HEK293 (cell line): ENCODE measurements at regions not wholly inside any gene's neighbourhood (a gene's known extent, or its start where the extent isn't known, plus 50 kb on each side); places are given as distances from the start of the nearest gene placed in this dataset.

Experiments used
- CTCF ChIA-PET: fragments of 350-600 bp; formaldehyde crosslinking; extraction: SDS; loops from one replicate; lab custom pipeline; 2021; ENCODE audit warnings: antibody characterized with exemption; lab: Yijun Ruan, JAX
- POLR2A ChIA-PET: fragments of 300-600 bp; formaldehyde crosslinking; extraction: SDS; loops from one replicate; lab custom pipeline; 2020; ENCODE audit warnings: antibody characterized with exemption, inconsistent platforms; lab: Yijun Ruan, JAX
- H3K27ac ChIP-seq: fragments of 200-500 bp; sonication (Bioruptor generic); 2 replicates; pipeline ENCODE4 v1.5.1; 2014; ENCODE audit warnings: low read depth, low read length, control low read depth, inconsistent platforms; ENCODE audit errors: extremely low read depth
- H3K36me3 ChIP-seq, 2 experiments: fragments of 200-500 bp in 1 of 2; sonication (Bioruptor generic) in 1 of 2; 1 replicate in 1 of 2; 2 replicates in 1 of 2; pipeline ENCODE4 v1.5.1; 2014 to 2017; ENCODE audit warnings: inconsistent platforms in 2 of 2, low read length in 2 of 2; ENCODE audit not compliant: control insufficient read depth in 2 of 2, insufficient read depth in 1 of 2
- H3K4me1 ChIP-seq: fragments of 200-500 bp; sonication (Bioruptor generic); 2 replicates; pipeline ENCODE4 v1.5.1; 2014; ENCODE audit warnings: mild to moderate bottlenecking, low read length, inconsistent platforms; ENCODE audit not compliant: control insufficient read depth, insufficient read depth
- H3K4me3 ChIP-seq: 2 replicates; pipeline ENCODE4 v1.5.1; 2011; ENCODE audit warnings: low read depth, mild to moderate bottlenecking, control low read depth, low read length, moderate library complexity
- H3K9me3 ChIP-seq: fragments of 200-500 bp; sonication (Bioruptor generic); 2 replicates; pipeline ENCODE4 v1.5.1; 2014; ENCODE audit warnings: low read depth, low read length, inconsistent platforms; ENCODE audit not compliant: control insufficient read depth, insufficient read depth
- BCL11B ChIP-seq: fragments of 450-650 bp; formaldehyde crosslinking; IDR thresholded peaks from 2 replicates; pipeline ENCODE4 v1.5.1; 2016; ENCODE audit warnings: low read depth, missing biosample characterization, missing genetic modification characterization
- FEZF1 ChIP-seq: fragments of 450-650 bp; formaldehyde crosslinking; IDR thresholded peaks from 2 replicates; pipeline ENCODE4 v1.5.1; 2016; ENCODE audit warnings: missing biosample characterization, missing genetic modification characterization
- GLIS1 ChIP-seq: fragments of 450-650 bp; formaldehyde crosslinking; IDR thresholded peaks from 2 replicates; pipeline ENCODE4 v1.5.1; 2016; ENCODE audit warnings: missing biosample characterization, missing genetic modification characterization
- INSM2 ChIP-seq: fragments of 450-650 bp; formaldehyde crosslinking; IDR thresholded peaks from 2 replicates; pipeline ENCODE4 v1.5.1; 2016; ENCODE audit warnings: missing biosample characterization, missing genetic modification characterization
- OVOL3 ChIP-seq: fragments of 450-650 bp; formaldehyde crosslinking; IDR thresholded peaks from 2 replicates; pipeline ENCODE4 v1.5.1; 2016; ENCODE audit warnings: missing biosample characterization, missing genetic modification characterization
- PRDM1 ChIP-seq: fragments of 450-650 bp; formaldehyde crosslinking; IDR thresholded peaks from 2 replicates; pipeline ENCODE4; 2016; ENCODE audit warnings: missing biosample characterization, missing genetic modification characterization
- REPIN1 ChIP-seq: fragments of 450-650 bp; formaldehyde crosslinking; IDR thresholded peaks from 2 replicates; pipeline ENCODE4 v1.5.1; 2017; ENCODE audit warnings: missing biosample characterization, missing genetic modification characterization, low read depth
- SCRT1 ChIP-seq: fragments of 450-650 bp; formaldehyde crosslinking; IDR thresholded peaks from 2 replicates; pipeline ENCODE4 v1.5.1; 2016; ENCODE audit warnings: missing biosample characterization, missing genetic modification characterization, borderline replicate concordance
- ZBTB7A ChIP-seq: fragments of 450-650 bp; formaldehyde crosslinking; IDR thresholded peaks from 2 replicates; pipeline ENCODE4 v1.5.1; 2016; ENCODE audit warnings: low read depth, missing biosample characterization, missing genetic modification characterization
- ZFP37 ChIP-seq: fragments of 450-650 bp; formaldehyde crosslinking; IDR thresholded peaks from 2 replicates; pipeline ENCODE4 v1.5.1; 2016; ENCODE audit warnings: missing biosample characterization, missing genetic modification characterization
- ZNF112 ChIP-seq: fragments of 450-650 bp; formaldehyde crosslinking; IDR thresholded peaks from 2 replicates; pipeline ENCODE4 v1.5.0; 2017; ENCODE audit warnings: missing biosample characterization, missing genetic modification characterization
- ZNF214 ChIP-seq: fragments of 450-650 bp; formaldehyde crosslinking; IDR thresholded peaks from 2 replicates; pipeline ENCODE4 v1.5.1; 2017; ENCODE audit warnings: missing biosample characterization, mild to moderate bottlenecking, missing genetic modification characterization, borderline replicate concordance
- ZNF341 ChIP-seq: fragments of 450-650 bp; formaldehyde crosslinking; IDR thresholded peaks from 2 replicates; pipeline ENCODE4; 2016; ENCODE audit warnings: low read depth, missing biosample characterization, missing genetic modification characterization
- ZNF544 ChIP-seq: fragments of 450-650 bp; formaldehyde crosslinking; IDR thresholded peaks from 2 replicates; pipeline ENCODE4 v1.5.0; 2017; ENCODE audit warnings: missing biosample characterization, missing genetic modification characterization
- ZNF555 ChIP-seq: fragments of 450-650 bp; formaldehyde crosslinking; conservative IDR thresholded peaks from 2 replicates; pipeline ENCODE4 v1.5.1; 2017; ENCODE audit warnings: missing biosample characterization, mild to moderate bottlenecking, missing genetic modification characterization, inconsistent platforms
- ZNF610 ChIP-seq: fragments of 450-650 bp; formaldehyde crosslinking; IDR thresholded peaks from 2 replicates; pipeline ENCODE4 v1.5.1; 2016; ENCODE audit warnings: missing biosample characterization, missing genetic modification characterization, borderline replicate concordance
- ZNF777 ChIP-seq: fragments of 450-650 bp; formaldehyde crosslinking; IDR thresholded peaks from 2 replicates; pipeline ENCODE4 v1.5.1; 2017; ENCODE audit warnings: missing biosample characterization, missing genetic modification characterization, borderline replicate concordance
- ZNF785 ChIP-seq: fragments of 450-650 bp; formaldehyde crosslinking; IDR thresholded peaks from 2 replicates; pipeline ENCODE4 v1.5.1; 2016; ENCODE audit warnings: missing biosample characterization, missing genetic modification characterization
- ZXDB ChIP-seq: fragments of 450-650 bp; formaldehyde crosslinking; IDR thresholded peaks from 2 replicates; pipeline ENCODE4 v1.5.1; 2016; ENCODE audit warnings: missing biosample characterization, missing genetic modification characterization
- TF ChIP-seq, protein P1 (sequence below): fragments of 450-650 bp; formaldehyde crosslinking; IDR thresholded peaks from 2 replicates; pipeline ENCODE4 v1.5.1; 2016; ENCODE audit warnings: missing biosample characterization, missing genetic modification characterization, borderline replicate concordance
- TF ChIP-seq, protein P2 (sequence below): fragments of 450-650 bp; formaldehyde crosslinking; IDR thresholded peaks from 2 replicates; pipeline ENCODE4 v1.5.1; 2016; ENCODE audit warnings: missing biosample characterization, missing genetic modification characterization
- TF ChIP-seq, protein P3 (sequence below): fragments of 450-650 bp; formaldehyde crosslinking; IDR thresholded peaks from 2 replicates; pipeline ENCODE4; 2016; ENCODE audit warnings: missing biosample characterization, missing genetic modification characterization

DNA sequence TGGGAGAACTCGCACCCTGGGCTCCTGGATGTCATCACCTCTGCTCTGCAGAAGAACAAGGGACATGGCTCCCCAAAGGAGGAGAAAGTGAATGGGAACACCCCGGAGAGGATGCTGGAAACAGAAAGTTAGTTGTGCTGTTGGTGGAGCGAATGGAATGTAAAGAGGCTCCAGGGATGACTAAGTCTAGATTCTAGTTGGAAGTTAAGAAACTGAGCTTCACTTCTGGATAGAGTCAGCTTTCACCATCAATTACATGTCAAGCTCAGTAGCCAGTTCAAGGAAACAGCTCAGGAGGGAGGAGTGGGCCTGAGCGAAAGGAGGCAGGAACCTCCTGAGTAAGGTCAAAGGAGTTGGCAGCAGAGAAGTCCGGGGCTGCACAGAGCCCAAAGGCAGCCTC is 132.1 kb upstream of the ARID1B start:
- CTCF ChIA-PET = no interaction called here
- Histone ChIP-seq H3K36me3 (no peaks in the 10 kb centered on the region), H3K27ac (no peak overlapping the region), H3K4me3 (no peak overlapping the region), H3K9me3 (no peaks in the 10 kb centered on the region), H3K4me1 (no peaks in the 10 kb centered on the region)
- POLR2A ChIA-PET = no interaction called here
- no peak for TF ChIP-seq REPIN1 (tag by site-specific recombination)
- TF ChIP-seq, protein P1, sequence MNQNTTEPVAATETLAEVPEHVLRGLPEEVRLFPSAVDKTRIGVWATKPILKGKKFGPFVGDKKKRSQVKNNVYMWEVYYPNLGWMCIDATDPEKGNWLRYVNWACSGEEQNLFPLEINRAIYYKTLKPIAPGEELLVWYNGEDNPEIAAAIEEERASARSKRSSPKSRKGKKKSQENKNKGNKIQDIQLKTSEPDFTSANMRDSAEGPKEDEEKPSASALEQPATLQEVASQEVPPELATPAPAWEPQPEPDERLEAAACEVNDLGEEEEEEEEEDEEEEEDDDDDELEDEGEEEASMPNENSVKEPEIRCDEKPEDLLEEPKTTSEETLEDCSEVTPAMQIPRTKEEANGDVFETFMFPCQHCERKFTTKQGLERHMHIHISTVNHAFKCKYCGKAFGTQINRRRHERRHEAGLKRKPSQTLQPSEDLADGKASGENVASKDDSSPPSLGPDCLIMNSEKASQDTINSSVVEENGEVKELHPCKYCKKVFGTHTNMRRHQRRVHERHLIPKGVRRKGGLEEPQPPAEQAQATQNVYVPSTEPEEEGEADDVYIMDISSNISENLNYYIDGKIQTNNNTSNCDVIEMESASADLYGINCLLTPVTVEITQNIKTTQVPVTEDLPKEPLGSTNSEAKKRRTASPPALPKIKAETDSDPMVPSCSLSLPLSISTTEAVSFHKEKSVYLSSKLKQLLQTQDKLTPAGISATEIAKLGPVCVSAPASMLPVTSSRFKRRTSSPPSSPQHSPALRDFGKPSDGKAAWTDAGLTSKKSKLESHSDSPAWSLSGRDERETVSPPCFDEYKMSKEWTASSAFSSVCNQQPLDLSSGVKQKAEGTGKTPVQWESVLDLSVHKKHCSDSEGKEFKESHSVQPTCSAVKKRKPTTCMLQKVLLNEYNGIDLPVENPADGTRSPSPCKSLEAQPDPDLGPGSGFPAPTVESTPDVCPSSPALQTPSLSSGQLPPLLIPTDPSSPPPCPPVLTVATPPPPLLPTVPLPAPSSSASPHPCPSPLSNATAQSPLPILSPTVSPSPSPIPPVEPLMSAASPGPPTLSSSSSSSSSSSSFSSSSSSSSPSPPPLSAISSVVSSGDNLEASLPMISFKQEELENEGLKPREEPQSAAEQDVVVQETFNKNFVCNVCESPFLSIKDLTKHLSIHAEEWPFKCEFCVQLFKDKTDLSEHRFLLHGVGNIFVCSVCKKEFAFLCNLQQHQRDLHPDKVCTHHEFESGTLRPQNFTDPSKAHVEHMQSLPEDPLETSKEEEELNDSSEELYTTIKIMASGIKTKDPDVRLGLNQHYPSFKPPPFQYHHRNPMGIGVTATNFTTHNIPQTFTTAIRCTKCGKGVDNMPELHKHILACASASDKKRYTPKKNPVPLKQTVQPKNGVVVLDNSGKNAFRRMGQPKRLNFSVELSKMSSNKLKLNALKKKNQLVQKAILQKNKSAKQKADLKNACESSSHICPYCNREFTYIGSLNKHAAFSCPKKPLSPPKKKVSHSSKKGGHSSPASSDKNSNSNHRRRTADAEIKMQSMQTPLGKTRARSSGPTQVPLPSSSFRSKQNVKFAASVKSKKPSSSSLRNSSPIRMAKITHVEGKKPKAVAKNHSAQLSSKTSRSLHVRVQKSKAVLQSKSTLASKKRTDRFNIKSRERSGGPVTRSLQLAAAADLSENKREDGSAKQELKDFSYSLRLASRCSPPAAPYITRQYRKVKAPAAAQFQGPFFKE (tag by site-specific recombination) = no peak
- TF ChIP-seq SCRT1 = no peak

DNA sequence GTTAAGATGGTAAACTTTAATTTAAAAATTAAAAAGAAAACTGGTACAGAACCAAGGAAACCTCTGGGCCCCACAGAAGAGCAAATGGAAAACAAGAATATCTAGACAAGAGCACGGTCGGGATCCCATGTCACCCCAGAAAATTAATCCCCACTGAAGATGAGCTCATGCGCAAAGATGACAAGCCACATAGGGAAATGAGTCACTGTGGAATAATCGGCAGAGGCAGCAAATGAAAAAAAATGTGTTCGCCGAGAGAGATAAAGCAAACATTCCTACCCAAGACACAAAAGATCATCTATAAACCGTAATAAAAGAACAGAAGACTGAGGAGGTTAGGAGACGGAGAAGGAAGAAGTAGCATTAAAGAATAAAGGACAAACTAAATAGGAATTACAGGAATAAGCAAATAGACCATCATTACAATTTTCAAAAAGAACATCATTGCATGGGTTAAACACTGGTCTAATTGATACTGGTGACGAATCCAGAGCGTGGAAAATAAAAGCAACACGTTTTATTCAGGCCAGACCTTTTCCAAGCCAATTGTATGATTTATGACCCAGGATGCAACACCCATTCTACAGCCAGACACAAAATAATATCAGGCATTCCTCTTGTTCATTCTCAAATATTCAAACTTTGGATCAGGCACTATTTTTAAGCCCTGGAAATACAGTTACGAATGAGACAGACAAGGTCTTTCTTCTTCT is 138.0 kb upstream of the ARID1B start:
- TF ChIP-seq, protein P2, sequence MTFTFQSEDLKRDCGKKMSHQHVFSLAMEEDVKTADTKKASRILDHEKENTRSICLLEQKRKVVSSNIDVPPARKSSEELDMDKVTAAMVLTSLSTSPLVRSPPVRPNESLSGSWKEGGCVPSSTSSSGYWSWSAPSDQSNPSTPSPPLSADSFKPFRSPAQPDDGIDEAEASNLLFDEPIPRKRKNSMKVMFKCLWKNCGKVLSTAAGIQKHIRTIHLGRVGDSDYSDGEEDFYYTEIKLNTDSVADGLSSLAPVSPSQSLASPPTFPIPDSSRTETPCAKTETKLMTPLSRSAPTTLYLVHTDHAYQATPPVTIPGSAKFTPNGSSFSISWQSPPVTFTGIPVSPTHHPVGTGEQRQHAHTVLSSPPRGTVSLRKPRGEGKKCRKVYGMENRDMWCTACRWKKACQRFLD (tag by site-specific recombination) = no peak
- TF ChIP-seq ZNF610 (tag by site-specific recombination) = no peak
- no peak for TF ChIP-seq ZNF214 (tag by site-specific recombination)
- no peak for TF ChIP-seq ZXDB (tag by site-specific recombination)
- TF ChIP-seq ZBTB7A (tag by site-specific recombination) = no peak
- TF ChIP-seq OVOL3 (tag by site-specific recombination) = no peak
- no peak for TF ChIP-seq GLIS1 (tag by site-specific recombination)
- TF ChIP-seq ZNF544 = no peak
- TF ChIP-seq ZNF777 (tag by site-specific recombination) = no peak
- TF ChIP-seq, protein P3, sequence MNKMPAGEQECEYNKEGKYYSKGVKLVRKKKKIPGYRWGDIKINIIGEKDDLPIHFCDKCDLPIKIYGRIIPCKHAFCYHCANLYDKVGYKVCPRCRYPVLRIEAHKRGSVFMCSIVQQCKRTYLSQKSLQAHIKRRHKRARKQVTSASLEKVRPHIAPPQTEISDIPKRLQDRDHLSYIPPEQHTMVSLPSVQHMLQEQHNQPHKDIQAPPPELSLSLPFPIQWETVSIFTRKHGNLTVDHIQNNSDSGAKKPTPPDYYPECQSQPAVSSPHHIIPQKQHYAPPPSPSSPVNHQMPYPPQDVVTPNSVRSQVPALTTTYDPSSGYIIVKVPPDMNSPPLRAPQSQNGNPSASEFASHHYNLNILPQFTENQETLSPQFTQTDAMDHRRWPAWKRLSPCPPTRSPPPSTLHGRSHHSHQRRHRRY (tag by site-specific recombination) = no peak
- TF ChIP-seq ZNF341 (tag by site-specific recombination) = no peak
- TF ChIP-seq BCL11B (tag by site-specific recombination) = no peak
- no peak for TF ChIP-seq ZNF112
- no peak for TF ChIP-seq INSM2
- TF ChIP-seq ZNF555 (tag by site-specific recombination) = no peak
- TF ChIP-seq FEZF1 (tag by site-specific recombination) = no peak
- no peak for TF ChIP-seq ZFP37 (tag by site-specific recombination)
- no peak for TF ChIP-seq ZNF785
- TF ChIP-seq PRDM1 = no peak
- ChIA-PET CTCF (no interaction called here), POLR2A (no interaction called here)
- Histone ChIP-seq H3K4me3 (no peak overlapping the region), H3K4me1 (no peaks in the 10 kb centered on the region), H3K27ac (no peak overlapping the region), H3K36me3 (no peaks in the 10 kb centered on the region), H3K9me3 (no peaks in the 10 kb centered on the region)
